ENCODE measurements at regions not wholly inside any gene's neighbourhood (a gene's known extent, or its start where the extent isn't known, plus 50 kb on each side); places are given as distances from the start of the nearest gene placed in this dataset.

DNA sequence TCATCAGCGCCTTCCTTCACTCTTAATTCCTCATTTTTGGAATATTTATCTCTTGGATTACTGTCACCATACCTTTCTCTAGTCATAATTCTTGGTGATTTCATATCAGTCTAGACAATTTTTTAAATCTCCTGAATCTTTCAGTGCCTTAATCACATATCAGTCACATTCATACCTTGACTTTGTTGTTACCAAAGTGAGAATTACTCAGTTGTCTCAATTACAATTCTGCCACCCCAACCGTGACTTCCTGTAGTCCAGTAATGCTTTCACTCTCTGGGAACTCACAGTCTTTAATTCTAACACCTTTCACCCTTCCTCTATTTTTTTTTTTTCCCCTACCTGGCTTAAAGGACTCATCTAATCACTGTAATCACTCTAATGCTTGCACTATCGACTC is 1275.3 kb upstream of the TENM3 start:
- no peak overlapping the region for H3K27ac ChIP-seq

DNA sequence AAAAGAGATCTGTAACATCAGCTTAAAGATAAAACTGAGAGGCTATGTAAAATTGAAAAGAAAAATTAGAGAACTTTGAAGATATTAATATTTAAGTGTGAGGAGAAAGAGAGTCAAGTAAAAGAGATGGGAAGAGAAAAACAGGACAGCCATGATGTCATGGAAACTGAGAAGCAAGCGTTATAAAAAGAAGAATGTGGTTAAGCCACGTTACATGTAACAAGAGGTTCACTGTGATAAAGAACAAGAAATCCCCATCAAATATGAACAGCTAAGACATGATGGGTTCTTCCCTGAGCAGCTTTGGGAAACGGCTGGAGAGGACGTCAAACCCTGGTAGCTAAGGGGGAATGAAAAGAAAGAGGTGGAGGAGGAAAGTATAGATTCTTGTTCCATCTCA is 1269.3 kb upstream of the TENM3 start:
- TF ChIP-seq ZFX (IDR thresholded peaks at IDR 0.05), result no peak
- TF ChIP-seq, protein P1, sequence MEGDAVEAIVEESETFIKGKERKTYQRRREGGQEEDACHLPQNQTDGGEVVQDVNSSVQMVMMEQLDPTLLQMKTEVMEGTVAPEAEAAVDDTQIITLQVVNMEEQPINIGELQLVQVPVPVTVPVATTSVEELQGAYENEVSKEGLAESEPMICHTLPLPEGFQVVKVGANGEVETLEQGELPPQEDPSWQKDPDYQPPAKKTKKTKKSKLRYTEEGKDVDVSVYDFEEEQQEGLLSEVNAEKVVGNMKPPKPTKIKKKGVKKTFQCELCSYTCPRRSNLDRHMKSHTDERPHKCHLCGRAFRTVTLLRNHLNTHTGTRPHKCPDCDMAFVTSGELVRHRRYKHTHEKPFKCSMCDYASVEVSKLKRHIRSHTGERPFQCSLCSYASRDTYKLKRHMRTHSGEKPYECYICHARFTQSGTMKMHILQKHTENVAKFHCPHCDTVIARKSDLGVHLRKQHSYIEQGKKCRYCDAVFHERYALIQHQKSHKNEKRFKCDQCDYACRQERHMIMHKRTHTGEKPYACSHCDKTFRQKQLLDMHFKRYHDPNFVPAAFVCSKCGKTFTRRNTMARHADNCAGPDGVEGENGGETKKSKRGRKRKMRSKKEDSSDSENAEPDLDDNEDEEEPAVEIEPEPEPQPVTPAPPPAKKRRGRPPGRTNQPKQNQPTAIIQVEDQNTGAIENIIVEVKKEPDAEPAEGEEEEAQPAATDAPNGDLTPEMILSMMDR (conservative IDR thresholded peaks at IDR 0.05), result no peak
- H3K27ac ChIP-seq, result no peak overlapping the region

More for the DNA sequence above, 1275.3 kb upstream of the TENM3 start:
- TF ChIP-seq, protein P1 (conservative IDR thresholded peaks at IDR 0.05), result no peak
- TF ChIP-seq ZFX (IDR thresholded peaks at IDR 0.05), result no peak

DNA sequence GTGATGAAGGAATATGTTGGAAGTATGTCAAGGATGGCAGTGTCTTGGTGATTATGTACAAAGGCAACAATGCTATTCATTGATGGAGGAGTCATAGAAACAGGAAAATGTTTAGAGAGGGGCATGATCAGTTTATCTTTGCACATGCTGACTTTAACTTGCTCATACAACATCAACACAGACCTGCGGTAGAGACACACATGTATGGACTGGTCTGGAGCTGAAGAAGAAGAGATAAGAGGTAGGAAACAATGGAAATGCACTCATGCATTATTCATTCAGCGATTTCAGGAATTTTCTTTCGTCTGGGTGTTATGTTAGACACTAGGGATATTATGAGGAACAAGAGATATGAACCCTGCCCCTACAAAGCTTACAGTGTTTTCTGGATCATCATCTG is 1252.3 kb upstream of the TENM3 start:
- no peak overlapping the region for H3K27ac ChIP-seq
- TF ChIP-seq, protein P1 (conservative IDR thresholded peaks at IDR 0.05), result no peak
- TF ChIP-seq ZFX (IDR thresholded peaks at IDR 0.05), result no peak

DNA sequence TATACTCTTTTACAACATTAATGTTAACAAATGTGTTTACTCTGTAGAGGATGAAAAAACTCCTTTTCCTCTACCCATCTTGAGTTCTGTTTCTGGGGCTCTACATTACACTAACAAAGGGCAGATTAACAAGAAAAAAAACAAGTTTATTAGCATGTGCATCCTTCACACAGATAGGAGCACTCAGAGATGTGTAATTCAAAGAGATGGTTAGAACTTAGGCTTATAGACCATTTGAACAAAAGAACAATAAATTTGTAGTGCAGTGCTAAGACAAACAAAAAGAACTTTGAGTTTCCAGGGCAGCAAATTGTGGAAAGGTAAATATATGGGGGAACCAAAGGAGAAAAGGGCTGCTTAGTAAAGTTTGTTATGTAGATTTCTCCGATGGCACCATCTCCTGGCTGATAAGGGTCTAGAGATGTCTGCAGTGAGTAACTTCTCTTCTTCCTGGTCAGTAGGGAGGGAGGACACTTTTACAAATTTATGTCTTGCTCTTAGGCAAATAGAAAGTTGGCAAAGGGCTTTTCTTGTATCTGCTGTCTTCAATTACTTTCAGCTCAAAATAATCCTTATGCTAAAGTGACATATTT is 1249.9 kb upstream of the TENM3 start:
- H3K27ac ChIP-seq, result no peak overlapping the region
- TF ChIP-seq, protein P1 (conservative IDR thresholded peaks at IDR 0.05), result no peak
- no peak for TF ChIP-seq ZFX (IDR thresholded peaks at IDR 0.05)

DNA sequence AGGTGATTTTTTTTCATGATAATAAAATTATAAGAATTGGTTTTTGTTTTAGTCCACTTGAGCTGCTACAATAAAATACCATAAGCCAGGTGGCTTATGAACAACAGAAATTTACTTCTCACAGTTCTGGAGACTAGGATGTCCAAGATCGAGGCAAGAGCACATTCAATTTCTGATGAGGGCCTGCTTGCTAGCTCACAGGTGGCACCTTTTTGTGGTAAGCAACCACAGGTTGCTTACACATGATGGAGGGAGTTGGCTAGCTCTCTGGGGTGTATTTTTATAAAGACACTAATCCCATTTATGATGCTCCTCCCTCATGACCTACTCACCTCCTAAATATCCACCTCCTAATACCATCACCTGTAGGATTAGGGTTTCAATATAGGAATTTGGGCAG is 1248.5 kb upstream of the TENM3 start:
- TF ChIP-seq, protein P1 (conservative IDR thresholded peaks at IDR 0.05), result no peak
- TF ChIP-seq ZFX (IDR thresholded peaks at IDR 0.05), result no peak

DNA sequence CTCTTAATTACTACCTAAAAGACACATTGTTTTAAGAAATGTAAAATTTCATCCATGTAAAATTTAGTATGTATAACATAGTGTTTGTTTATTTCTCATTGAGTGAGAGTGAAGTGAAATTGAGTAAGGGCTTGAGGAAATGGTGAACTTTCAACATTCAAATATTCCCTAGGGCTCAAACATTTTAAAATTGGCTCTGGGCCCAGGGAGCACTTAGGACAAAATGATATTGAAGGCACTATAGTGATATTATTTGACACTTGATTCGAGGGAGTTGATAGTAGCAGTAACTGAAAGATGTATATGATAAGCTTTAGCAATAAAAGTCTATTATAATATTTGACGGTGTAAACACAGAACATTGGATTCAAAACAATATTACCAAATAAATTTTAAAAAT is 1244.0 kb upstream of the TENM3 start:
- TF ChIP-seq ZFX (IDR thresholded peaks at IDR 0.05), result no peak
- H3K27ac ChIP-seq, result no peak overlapping the region

More for the DNA sequence above, 1248.5 kb upstream of the TENM3 start:
- H3K27ac ChIP-seq, result no peak overlapping the region

DNA sequence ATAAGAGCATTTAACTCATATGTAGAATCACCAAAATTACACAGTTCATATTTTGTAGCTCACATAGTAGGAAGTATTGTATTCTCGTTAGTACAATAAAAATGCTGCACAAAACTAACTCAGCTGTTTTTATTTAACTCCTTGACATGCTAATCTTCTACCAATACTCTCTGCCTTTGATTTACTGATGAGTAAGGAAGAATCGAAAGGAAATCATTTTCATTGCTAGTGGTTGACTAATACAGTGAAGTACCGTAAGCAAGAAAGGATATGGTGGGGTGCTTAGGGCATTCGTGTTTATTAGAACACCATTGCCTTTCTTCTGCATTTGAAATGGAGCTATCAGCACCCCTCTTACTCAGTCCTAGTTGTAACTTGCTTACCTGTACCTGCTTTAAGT is 1239.1 kb upstream of the TENM3 start:
- no peak overlapping the region for H3K27ac ChIP-seq
- TF ChIP-seq ZFX (IDR thresholded peaks at IDR 0.05), result no peak
- TF ChIP-seq, protein P1 (conservative IDR thresholded peaks at IDR 0.05), result no peak

Measured in C4-2B (cell line).